BLaER1 (cell line): ENCODE measurements at regions not wholly inside any gene's neighbourhood (a gene's known extent, or its start where the extent isn't known, plus 50 kb on each side); places are given as distances from the start of the nearest gene placed in this dataset.

Experiments used
- H3K27ac ChIP-seq: shearing (Covaris generic); formaldehyde crosslinking; 2 replicates; pipeline ENCODE4 v1.8.1; 2022
- H3K27me3 ChIP-seq: shearing (Covaris generic); formaldehyde crosslinking; 2 replicates; pipeline ENCODE4 v1.8.1; 2022
- H3K36me3 ChIP-seq: shearing (Covaris generic); formaldehyde crosslinking; 2 replicates; pipeline ENCODE4 v1.8.1; 2022
- H3K4me1 ChIP-seq: shearing (Covaris generic); formaldehyde crosslinking; 2 replicates; pipeline ENCODE4 v1.8.1; 2022
- H3K4me2 ChIP-seq: shearing (Covaris generic); formaldehyde crosslinking; 2 replicates; pipeline ENCODE4 v1.8.1; 2022
- H3K4me3 ChIP-seq: shearing (Covaris generic); formaldehyde crosslinking; 2 replicates; pipeline ENCODE4 v1.8.1; 2022
- H3K9ac ChIP-seq: shearing (Covaris generic); formaldehyde crosslinking; 2 replicates; pipeline ENCODE4 v1.8.1; 2022
- H3K9me3 ChIP-seq: shearing (Covaris generic); formaldehyde crosslinking; 2 replicates; pipeline ENCODE4 v1.8.1; 2022
- H4K20me1 ChIP-seq: shearing (Covaris generic); formaldehyde crosslinking; 2 replicates; pipeline ENCODE4 v1.8.1; 2022
- Cebpa-rat ChIP-seq: shearing (Covaris generic); IDR thresholded peaks from 2 replicates; pipeline ENCODE4 v1.8.1; 2022

DNA sequence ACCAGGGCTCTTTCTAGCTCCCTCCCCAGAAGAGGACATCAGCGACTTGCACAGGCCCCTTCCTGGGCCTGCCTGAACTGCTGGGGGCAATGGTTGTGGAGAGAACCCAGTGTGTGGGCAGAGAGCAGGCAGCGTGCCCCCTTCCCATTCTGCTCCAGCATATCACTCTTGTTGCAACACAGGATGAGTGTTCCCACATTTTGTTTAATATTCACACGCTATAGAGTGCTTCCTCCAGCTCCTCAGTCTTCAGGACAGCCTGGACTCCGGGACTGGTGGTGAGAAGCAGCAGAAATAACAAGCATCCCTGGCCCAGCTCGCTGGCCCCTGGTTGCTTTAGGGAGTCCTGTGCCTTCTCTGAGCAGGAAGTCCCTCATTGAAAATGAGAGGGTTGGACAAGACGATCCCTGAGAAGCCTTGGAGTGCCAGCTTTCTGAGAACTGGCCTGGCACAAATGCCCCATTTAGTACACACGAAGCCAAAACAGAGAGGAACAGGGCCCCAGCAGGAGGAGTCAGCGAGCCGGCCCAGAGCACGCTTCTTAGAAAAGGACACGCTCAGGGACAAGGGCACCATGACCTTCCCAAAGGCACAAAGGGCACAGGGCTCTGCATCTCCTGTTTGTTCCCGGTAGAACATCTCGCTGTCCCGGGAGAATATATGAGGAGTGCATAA lies 84.2 kb upstream of the FOXC1 start:
- no peak overlapping the region for H3K4me2 ChIP-seq
- H3K4me1 ChIP-seq: peaks cover 12% of the 10 kb centered on the region
- H3K27ac ChIP-seq: no peak overlapping the region
- H3K9me3 ChIP-seq: peaks cover 5% of the 10 kb centered on the region; the same call in 1 of the 2 replicates
- H3K27me3 ChIP-seq: no peaks in the 10 kb centered on the region
- no peaks in the 10 kb centered on the region for H4K20me1 ChIP-seq
- no peak for TF ChIP-seq Cebpa-rat
- H3K36me3 ChIP-seq: no peaks in the 10 kb centered on the region
- H3K9ac ChIP-seq: no peak overlapping the region
- no peak overlapping the region for H3K4me3 ChIP-seq

DNA sequence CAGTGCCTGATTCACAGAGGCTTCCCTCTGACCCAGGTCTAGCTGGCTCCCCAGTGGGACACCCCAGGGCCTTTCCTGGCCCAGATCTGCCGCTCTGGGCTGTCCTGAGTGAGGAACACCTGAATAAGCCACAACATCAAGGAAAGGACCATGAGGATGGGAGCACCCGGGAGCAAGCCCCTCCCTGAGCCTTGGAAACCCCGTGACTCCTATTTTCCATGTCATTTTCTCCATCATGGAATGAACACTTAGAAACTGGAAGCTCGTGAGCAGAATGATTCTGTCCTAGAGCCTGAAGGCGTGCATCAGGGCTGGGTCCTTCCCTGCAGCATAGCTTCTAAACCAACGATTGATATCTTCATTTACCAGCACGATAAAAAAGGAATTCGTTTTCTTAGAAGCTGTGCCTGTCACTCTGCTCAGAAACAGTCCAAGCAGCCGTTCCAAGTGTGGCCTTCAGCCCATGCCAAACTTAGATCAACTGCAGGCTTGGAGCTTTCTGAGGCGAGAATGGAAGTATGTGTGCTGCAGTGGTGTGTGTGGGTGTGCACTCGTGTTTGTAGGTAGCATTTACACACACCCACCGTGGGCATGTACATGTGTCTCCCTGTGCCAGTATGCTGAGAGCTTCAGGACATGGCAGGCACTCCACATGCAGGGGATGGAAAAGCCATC lies 83.2 kb upstream of the FOXC1 start:
- no peaks in the 10 kb centered on the region for H3K36me3 ChIP-seq
- TF ChIP-seq Cebpa-rat: no peak
- no peak overlapping the region for H3K4me3 ChIP-seq
- no peaks in the 10 kb centered on the region for H4K20me1 ChIP-seq
- H3K27me3 ChIP-seq: no peaks in the 10 kb centered on the region
- H3K9me3 ChIP-seq: peaks cover 5% of the 10 kb centered on the region; the same call in 1 of the 2 replicates
- H3K4me2 ChIP-seq: peak overlapping the region; percentile 40
- H3K9ac ChIP-seq: no peak overlapping the region
- peaks cover 12% of the 10 kb centered on the region for H3K4me1 ChIP-seq
- no peak overlapping the region for H3K27ac ChIP-seq

DNA sequence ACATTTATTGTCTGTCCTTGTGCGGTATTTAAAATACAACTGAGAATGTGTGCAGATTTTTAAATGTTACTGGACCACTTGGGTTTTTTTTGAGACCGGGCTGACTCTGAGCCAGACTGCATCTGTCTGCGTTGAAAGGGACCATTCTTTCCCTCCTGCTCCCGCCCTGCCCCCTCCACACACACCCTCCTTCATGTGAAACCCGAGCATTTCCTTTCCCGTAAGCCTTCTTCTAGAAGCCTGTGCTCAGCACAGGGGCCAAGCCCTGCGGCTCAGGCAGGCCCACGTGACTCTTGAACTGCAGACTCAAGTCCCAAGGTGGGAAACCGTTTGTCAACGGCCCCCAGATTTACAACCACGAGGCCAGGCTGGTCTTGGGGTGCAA lies 82.7 kb upstream of the FOXC1 start:
- peaks cover 12% of the 10 kb centered on the region for H3K4me1 ChIP-seq
- H3K4me3 ChIP-seq: no peak overlapping the region
- no peak overlapping the region for H3K27ac ChIP-seq
- no peak overlapping the region for H3K9ac ChIP-seq
- no peaks in the 10 kb centered on the region for H4K20me1 ChIP-seq
- H3K36me3 ChIP-seq: no peaks in the 10 kb centered on the region
- peaks cover 5% of the 10 kb centered on the region; the same call in 1 of the 2 replicates for H3K9me3 ChIP-seq
- no peak for TF ChIP-seq Cebpa-rat
- no peaks in the 10 kb centered on the region for H3K27me3 ChIP-seq
- H3K4me2 ChIP-seq: peak overlapping the region; percentile 40

DNA sequence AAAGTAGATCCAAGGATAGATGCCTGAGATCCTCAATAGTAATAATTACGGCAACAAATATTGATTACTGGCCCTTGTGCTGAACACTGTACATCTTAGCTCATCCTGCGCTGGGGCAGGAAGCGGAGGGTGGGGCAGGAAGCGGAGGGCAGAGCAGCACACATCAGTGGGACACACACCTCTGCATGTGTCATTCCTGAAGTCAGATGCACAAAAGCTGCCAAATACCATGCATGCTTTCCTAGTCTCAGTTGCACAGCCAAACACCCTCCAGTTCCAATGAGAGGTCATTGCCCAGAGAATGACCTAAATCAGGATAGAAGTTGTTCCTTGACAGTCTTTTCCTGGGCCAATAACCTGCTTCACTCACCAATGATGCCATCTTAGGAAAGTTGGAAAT lies 74.4 kb upstream of the FOXC1 start:
- Histone ChIP-seq H3K9me3 (no peaks in the 10 kb centered on the region), H3K36me3 (no peaks in the 10 kb centered on the region), H3K4me3 (no peak overlapping the region), H3K4me2 (no peak overlapping the region), H4K20me1 (no peaks in the 10 kb centered on the region), H3K27me3 (no peaks in the 10 kb centered on the region), H3K27ac (no peak overlapping the region), H3K4me1 (no peaks in the 10 kb centered on the region), H3K9ac (no peak overlapping the region)
- no peak for TF ChIP-seq Cebpa-rat

DNA sequence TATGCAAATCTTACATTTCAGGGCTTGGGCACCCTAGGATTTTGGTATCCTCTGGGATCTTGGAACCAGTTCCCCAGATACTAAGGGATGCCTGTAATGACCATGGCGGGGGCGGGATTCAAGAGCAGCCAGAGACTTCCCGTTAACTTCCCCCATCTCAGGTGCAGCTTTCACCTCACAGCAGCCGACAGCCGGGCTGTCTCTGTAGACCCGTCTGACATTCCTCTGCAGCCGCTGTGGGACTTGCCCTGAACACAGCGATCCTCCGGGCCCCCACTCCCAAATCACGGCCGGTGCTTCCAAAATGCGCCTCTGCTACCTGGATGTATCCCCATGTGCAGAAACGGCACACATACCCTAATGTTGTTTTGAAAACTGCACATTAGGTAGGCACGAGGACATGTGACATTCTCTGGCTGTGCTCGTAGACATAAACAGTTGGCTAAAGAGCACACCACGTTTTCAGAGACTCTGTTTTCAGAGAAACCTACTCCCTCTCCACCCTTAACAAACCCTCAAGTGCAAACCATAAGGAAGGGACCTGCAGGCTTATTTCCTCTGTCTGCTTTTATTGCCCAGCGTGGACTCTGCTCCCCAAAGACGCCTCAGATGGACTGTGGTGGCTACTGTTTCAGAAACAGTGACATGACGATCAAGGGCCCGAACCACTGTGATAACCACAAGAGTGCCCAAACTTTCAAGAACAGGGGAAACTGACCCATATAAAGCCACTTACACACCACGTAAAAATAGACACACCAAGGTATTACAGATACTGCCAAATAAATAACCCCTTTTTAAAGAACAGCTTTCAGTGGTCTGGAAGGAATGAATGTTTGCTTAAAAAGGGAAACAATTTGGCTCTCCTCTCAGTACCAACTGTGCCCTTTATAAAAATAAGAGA lies 72.9 kb upstream of the FOXC1 start:
- H3K4me2 ChIP-seq: no peak overlapping the region
- H3K4me3 ChIP-seq: no peak overlapping the region
- no peak overlapping the region for H3K9ac ChIP-seq
- no peak overlapping the region for H3K27ac ChIP-seq
- H3K4me1 ChIP-seq: no peaks in the 10 kb centered on the region
- no peak for TF ChIP-seq Cebpa-rat
- H3K9me3 ChIP-seq: no peaks in the 10 kb centered on the region
- no peaks in the 10 kb centered on the region for H4K20me1 ChIP-seq
- H3K27me3 ChIP-seq: no peaks in the 10 kb centered on the region
- H3K36me3 ChIP-seq: no peaks in the 10 kb centered on the region

DNA sequence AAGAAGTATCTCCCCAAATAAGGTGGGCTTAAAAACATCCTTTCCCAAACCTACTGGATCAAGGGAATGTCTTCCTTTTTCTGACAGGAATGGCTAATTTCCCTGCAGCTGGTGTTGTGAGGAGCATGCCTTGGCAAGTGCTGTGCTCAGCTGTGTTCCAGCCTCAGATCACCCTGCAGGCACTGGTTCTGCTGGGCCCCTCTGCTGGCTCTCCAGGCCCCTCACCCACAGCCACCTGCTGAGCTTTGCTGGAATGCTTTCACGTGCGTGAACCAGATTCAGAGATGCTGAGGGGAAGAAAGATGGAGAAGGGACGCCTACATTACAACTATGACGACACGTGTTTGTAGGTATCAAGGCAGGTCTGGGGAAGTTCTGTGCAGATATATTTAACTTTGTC lies 71.3 kb upstream of the FOXC1 start:
- peaks cover 7% of the 10 kb centered on the region; the same call in 1 of the 2 replicates for H3K9me3 ChIP-seq
- H3K27me3 ChIP-seq: no peaks in the 10 kb centered on the region
- no peak overlapping the region for H3K4me2 ChIP-seq
- no peak overlapping the region for H3K4me3 ChIP-seq
- no peaks in the 10 kb centered on the region for H4K20me1 ChIP-seq
- H3K36me3 ChIP-seq: no peaks in the 10 kb centered on the region
- TF ChIP-seq Cebpa-rat: no peak
- H3K27ac ChIP-seq: no peak overlapping the region
- no peak overlapping the region for H3K9ac ChIP-seq
- H3K4me1 ChIP-seq: no peaks in the 10 kb centered on the region

DNA sequence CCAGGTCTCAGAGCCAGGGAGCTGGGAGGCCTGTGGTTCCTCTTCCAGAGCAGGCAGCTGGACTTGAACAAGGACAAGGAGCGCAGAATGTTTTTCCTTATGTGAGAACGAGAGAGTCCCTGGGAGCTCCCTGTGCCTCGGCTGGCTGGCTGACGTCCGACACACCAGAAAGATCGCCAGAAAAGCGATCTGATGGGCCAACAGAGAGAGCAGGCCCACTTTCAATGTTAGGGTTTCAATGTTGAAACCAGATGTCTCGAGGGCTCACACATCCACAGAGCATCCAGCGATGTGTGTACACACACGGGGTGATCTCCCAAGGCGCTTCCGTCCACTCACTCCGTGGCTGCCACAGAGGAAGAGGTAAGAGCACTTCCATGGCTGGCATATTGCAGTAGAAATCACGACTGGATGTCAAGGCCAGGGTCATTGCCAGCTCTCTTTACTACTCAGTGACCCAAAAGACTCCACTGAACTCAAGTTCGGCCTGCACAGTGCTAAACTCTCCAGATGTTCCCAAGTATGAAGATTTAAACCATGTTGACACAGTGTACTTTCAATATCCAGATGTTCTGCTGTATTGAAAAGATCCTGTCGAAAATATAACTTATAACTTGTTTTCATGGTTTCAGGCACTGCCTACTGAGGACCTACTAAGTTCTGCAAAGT lies 70.8 kb upstream of the FOXC1 start:
- Histone ChIP-seq H3K27me3 (no peaks in the 10 kb centered on the region), H3K4me2 (no peak overlapping the region), H3K4me3 (no peak overlapping the region), H3K9me3 (peaks cover 7% of the 10 kb centered on the region; the same call in 1 of the 2 replicates), H3K4me1 (no peaks in the 10 kb centered on the region), H3K9ac (no peak overlapping the region), H4K20me1 (no peaks in the 10 kb centered on the region), H3K27ac (no peak overlapping the region), H3K36me3 (no peaks in the 10 kb centered on the region)
- no peak for TF ChIP-seq Cebpa-rat

DNA sequence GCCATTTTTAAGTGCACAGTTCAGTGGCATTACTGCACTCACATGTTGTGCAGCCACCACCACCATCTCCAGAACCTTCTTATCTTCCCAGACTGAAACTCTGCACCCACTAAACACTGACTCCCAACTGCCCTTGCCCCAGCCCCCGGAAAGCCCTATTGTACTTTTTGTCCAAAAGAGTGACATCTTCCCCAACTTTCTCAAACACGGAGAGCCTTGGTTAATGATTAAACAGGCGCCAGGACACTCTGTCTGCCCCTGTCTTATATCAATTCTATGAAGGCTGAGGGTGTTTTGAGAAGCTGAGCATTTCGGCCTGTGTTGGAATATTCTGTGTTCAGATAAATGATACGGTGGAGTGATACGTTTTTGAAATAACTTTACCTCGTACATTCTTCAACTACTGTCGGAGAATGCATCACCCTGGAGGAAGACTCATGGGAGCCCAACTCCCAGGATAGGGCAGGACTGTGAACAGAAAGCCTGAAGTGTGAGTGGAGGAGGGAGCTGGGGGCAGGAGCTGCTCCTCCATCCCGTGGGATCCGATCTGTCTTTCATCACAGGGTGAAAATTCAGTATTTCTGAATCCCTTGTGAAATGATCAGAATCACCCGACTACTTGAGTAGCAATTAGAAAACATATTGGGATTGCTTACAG lies 68.7 kb upstream of the FOXC1 start:
- peaks cover 7% of the 10 kb centered on the region; the same call in 1 of the 2 replicates for H3K9me3 ChIP-seq
- no peak overlapping the region for H3K4me3 ChIP-seq
- no peak overlapping the region for H3K27ac ChIP-seq
- H3K4me2 ChIP-seq: no peak overlapping the region
- TF ChIP-seq Cebpa-rat: no peak
- no peaks in the 10 kb centered on the region for H3K4me1 ChIP-seq
- 0 out of 2 replicates have a peak, but pooled peaks cover 2% of the 10 kb centered on the region for H3K36me3 ChIP-seq
- no peak overlapping the region for H3K9ac ChIP-seq
- H3K27me3 ChIP-seq: no peaks in the 10 kb centered on the region
- H4K20me1 ChIP-seq: no peaks in the 10 kb centered on the region

DNA sequence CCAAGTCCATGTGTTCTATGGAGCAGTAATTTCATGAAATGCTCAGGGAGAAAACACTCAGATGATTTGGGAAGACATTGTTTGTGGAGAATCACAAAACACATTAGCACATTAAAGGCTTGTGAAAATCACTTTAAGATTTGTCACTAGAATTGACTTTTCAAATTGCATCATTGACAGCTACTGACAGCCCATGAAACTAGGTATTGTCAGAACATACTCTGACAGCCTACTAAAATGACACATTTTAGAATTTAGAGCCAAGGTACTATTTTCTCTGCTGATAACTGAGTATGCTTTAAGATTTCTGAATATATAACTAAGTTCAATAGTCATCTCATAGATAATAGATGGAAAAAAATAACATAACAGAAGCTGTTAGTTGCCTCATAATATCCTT lies 67.4 kb upstream of the FOXC1 start:
- peaks cover 7% of the 10 kb centered on the region; the same call in 1 of the 2 replicates for H3K9me3 ChIP-seq

More for the DNA sequence above, 67.4 kb upstream of the FOXC1 start:
- TF ChIP-seq Cebpa-rat: no peak
- Histone ChIP-seq H3K4me2 (no peak overlapping the region), H3K9ac (no peak overlapping the region), H3K36me3 (0 out of 2 replicates have a peak, but pooled peaks cover 4% of the 10 kb centered on the region), H3K4me3 (no peak overlapping the region), H4K20me1 (no peaks in the 10 kb centered on the region), H3K27me3 (no peaks in the 10 kb centered on the region), H3K4me1 (no peaks in the 10 kb centered on the region), H3K27ac (no peak overlapping the region)
